T-cell (primary cell): ENCODE measurements at regions not wholly inside any gene's neighbourhood (a gene's known extent, or its start where the extent isn't known, plus 50 kb on each side); places are given as distances from the start of the nearest gene placed in this dataset.

Experiments
- ATAC-seq, 4 experiments: fragments of 200-7000 bp in 3 of 4; fragments of 150-1000 bp in 1 of 4; cut with Tn5 transposase; replicated peaks in 1 of 4; 1 replicate in 3 of 4; 2 replicates in 1 of 4; pipeline ENCODE4 v1.10.0; 2021; ENCODE audit warnings: moderate library complexity in 3 of 4, mild to moderate bottlenecking in 2 of 4, moderate number of reproducible peaks in 1 of 4
- CTCF ChIA-PET, 2 donors: fragments of 300-600 bp; sonication (Branson Sonifier 250); formaldehyde crosslinking; loops; one replicate each; lab custom pipeline; 2022; ENCODE audit warnings: antibody characterized with exemption in 2 of 2; lab: Charles Lee
- POLR2A ChIA-PET, 2 donors: fragments of 300-600 bp; sonication (Branson Sonifier 250); formaldehyde crosslinking; loops; one replicate each; lab custom pipeline; 2022; ENCODE audit warnings: antibody characterized with exemption in 2 of 2; lab: Charles Lee
- DNase-seq, 35 experiments: peaks; one replicate each; pipeline versions ENCODE4 v3.0.0 to v3.0.0-alpha.2; 2013 to 2023
- H3K27ac ChIP-seq: one replicate; pipeline ENCODE4 v1.5.1; 2013; ENCODE audit warnings: low read length
- H3K27me3 ChIP-seq, 2 experiments: replicated peaks in 1 of 2; 1 replicate in 1 of 2; 2 replicates in 1 of 2; pipeline versions ENCODE4 v1.6.1 to v1.7.0; 2013; ENCODE audit warnings: low read length in 1 of 2, mixed read lengths in 1 of 2; ENCODE audit not compliant: control insufficient read depth in 2 of 2, insufficient read depth in 2 of 2; ENCODE audit errors: extremely low read depth in 1 of 2
- H3K36me3 ChIP-seq, 2 donors: 1 replicate in 1 of 2; 2 replicates in 1 of 2; pipeline versions ENCODE4 v1.6.1 to v1.7.0; 2013; ENCODE audit warnings: low read length in 1 of 2; ENCODE audit not compliant: control insufficient read depth in 2 of 2, insufficient read depth in 1 of 2; ENCODE audit errors: extremely low read depth in 1 of 2
- H3K4me1 ChIP-seq, 2 experiments: 1 replicate in 1 of 2; 2 replicates in 1 of 2; pipeline versions ENCODE4 v1.6.1 to v1.7.0; 2013; ENCODE audit warnings: low read length in 2 of 2, mixed read lengths in 1 of 2; ENCODE audit not compliant: insufficient read depth in 2 of 2, control insufficient read depth in 1 of 2; ENCODE audit errors: extremely low read depth in 1 of 2
- H3K4me3 ChIP-seq, 2 donors: 1 replicate in 1 of 2; 2 replicates in 1 of 2; pipeline versions ENCODE4 v1.5.1 to v1.7.0; 2013; ENCODE audit warnings: mild to moderate bottlenecking in 2 of 2, low read length in 1 of 2, moderate library complexity in 1 of 2; ENCODE audit not compliant: control insufficient read depth in 1 of 2; ENCODE audit errors: extremely low read depth in 1 of 2
- H3K9me3 ChIP-seq: 2 replicates; pipeline ENCODE4 v1.7.0; 2013
- H3K27ac Mint-ChIP-seq, 2 donors: one replicate each; pipeline ENCODE4 v1.8.0; 2020 to 2021; ENCODE audit warnings: mild to moderate bottlenecking in 2 of 2, mixed read lengths in 2 of 2
- H3K27me3 Mint-ChIP-seq, 2 donors: one replicate each; pipeline ENCODE4 v1.8.0; 2021 to 2022; ENCODE audit warnings: mixed read lengths in 2 of 2
- H3K36me3 Mint-ChIP-seq: one replicate; pipeline ENCODE4 v1.8.0; 2021; ENCODE audit warnings: mixed read lengths
- H3K4me1 Mint-ChIP-seq, 3 donors: one replicate each; pipeline ENCODE4 v1.8.0; 2020 to 2022; ENCODE audit warnings: mixed read lengths in 3 of 3, mild to moderate bottlenecking in 1 of 3
- H3K4me3 Mint-ChIP-seq, 3 donors: one replicate each; pipeline ENCODE4 v1.8.0; 2020 to 2022; ENCODE audit warnings: mild to moderate bottlenecking in 3 of 3, mixed read lengths in 3 of 3, moderate library complexity in 3 of 3
- H3K9me3 Mint-ChIP-seq, 3 donors: one replicate each; pipeline ENCODE4 v1.8.0; 2020 to 2022; ENCODE audit warnings: mixed read lengths in 3 of 3
- WGBS: methylation state at CpG from one replicate; pipeline ENCODE4 v1.1.5; 2013; ENCODE audit warnings: missing lambda C conversion rate; ENCODE audit not compliant: insufficient coverage; 5-methylcytosine and 5-hydroxymethylcytosine counted together

DNA sequence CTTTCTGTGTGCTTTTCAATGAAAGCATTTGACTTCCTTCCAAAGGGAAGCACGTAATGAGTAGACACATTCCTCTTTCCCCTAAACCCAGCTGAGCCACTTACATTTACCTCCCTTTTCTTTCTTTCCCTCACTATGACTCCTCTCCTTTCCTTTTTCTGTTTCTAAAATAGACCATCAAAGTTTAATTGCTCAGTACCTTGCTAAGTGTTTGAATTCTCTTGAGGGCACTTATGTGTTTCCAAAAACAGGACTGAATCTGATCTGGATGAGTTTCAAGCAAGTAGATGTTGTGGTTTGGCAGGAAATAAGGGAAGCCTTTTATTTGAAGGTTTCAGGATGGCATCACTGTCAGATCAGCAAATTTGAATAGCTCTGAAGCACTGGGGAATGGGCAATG lies 396.2 kb downstream of the REEP3 start:
- H3K4me1 ChIP-seq = no peaks in the 10 kb centered on the region
- H3K4me3 ChIP-seq = no peak overlapping the region
- WGBS = 50% methylated on average over 1 of the region's 1 CpG
- ATAC-seq = no peak
- H3K27me3 ChIP-seq = no peaks in the 10 kb centered on the region
- ChIA-PET CTCF (no interaction called here), POLR2A (no interaction called here)
- Mint-ChIP-seq H3K27ac (no peak overlapping the region), H3K9me3 (no peaks in the 10 kb centered on the region), H3K4me3 (no peak overlapping the region), H3K4me1 (no peaks in the 10 kb centered on the region), H3K36me3 (no peaks in the 10 kb centered on the region), H3K27me3 (peaks cover 14 to 18% of the 10 kb centered on the region in 2 donors)
- H3K27ac ChIP-seq = no peak overlapping the region
- no peak for DNase-seq
- no peaks in the 10 kb centered on the region for H3K9me3 ChIP-seq
- H3K36me3 ChIP-seq = no peaks in the 10 kb centered on the region

- Mint-ChIP-seq H3K27ac (no peak overlapping the region), H3K4me3 (no peak overlapping the region), H3K36me3 (no peaks in the 10 kb centered on the region), H3K4me1 (no peaks in the 10 kb centered on the region), H3K27me3 (peaks cover 6 to 16% of the 10 kb centered on the region in 2 donors), H3K9me3 (no peaks in the 10 kb centered on the region)
- no peak overlapping the region for H3K4me3 ChIP-seq
- 95% methylated on average over 3 of the region's 6 CpGs for WGBS
- ChIA-PET CTCF (no interaction called here), POLR2A (no interaction called here)
- no peaks in the 10 kb centered on the region for H3K4me1 ChIP-seq
- H3K27me3 ChIP-seq = no peaks in the 10 kb centered on the region
- H3K27ac ChIP-seq = no peak overlapping the region
- H3K36me3 ChIP-seq = no peaks in the 10 kb centered on the region
- no peak for DNase-seq
- H3K9me3 ChIP-seq = no peaks in the 10 kb centered on the region
- ATAC-seq = no peak
Observed at GRCh38 chr10:63919575-63920279, 398.5 kb downstream of the REEP3 start.

DNA sequence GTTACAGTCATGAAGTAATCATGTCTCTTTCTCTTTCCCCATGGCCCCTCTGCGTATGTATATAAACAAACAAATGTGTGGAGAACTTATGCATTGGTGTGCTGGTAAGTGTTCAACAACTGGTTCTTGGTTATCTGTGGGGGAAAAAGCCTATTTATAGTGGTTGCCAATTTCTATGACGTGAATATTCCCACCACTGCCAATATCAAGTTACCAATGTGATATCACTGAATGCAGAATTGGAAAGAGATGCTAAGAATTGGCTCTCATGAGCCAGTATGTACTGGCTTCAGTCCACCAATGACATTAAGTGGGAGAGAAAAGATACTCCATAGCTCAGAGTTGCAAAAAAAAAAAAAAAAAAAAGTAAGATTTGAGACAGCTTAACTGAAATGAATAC lies 399.7 kb downstream of the REEP3 start:
- no peaks in the 10 kb centered on the region for H3K9me3 Mint-ChIP-seq
- no peak overlapping the region for H3K27ac Mint-ChIP-seq
- DNase-seq (no peak), ATAC-seq (no peak)
- H3K4me1 Mint-ChIP-seq = no peaks in the 10 kb centered on the region
- Histone ChIP-seq H3K36me3 (no peaks in the 10 kb centered on the region), H3K9me3 (no peaks in the 10 kb centered on the region), H3K27ac (no peak overlapping the region), H3K4me3 (no peak overlapping the region), H3K4me1 (no peaks in the 10 kb centered on the region), H3K27me3 (no peaks in the 10 kb centered on the region)
- ChIA-PET POLR2A (no interaction called here), CTCF (interaction anchor here in 1 of 2 donors (0.6 kb wide), 1 partner anchor 412 kb away, joined by 5 read pairs; no protein-coding TSS in a partner anchor)
- no peak overlapping the region for H3K4me3 Mint-ChIP-seq
- H3K27me3 Mint-ChIP-seq = peaks cover 6 to 16% of the 10 kb centered on the region in 2 donors
- no peaks in the 10 kb centered on the region for H3K36me3 Mint-ChIP-seq
- WGBS = no CpG with 5 or more reads among the region's 2 CpGs

DNA sequence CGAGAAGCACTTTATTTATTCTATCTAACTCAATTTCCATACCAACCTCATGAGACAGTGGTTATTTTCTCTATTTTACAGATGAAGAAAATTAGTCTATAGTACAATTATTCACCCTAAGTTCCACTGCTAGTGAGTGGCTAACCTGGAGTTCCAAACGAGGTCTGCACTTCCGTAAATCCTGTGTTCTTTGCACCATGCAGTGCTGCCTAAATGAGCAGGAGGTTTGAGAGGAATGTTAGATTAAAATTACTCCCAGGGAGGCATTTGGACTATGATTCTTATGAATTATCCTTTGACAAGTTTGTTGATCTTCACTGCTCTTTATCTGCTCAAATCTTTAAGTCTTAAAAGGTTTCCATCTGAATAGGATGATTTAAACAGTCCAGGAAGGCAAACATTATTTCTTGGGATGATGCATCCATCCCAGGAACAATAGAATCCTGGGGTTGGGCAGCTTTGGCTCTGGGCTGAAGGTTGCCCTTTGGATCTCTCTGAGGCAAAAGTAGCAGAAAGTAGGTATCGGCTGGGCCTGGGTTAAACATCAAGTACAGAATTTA lies 400.8 kb downstream of the REEP3 start:
- peaks cover 6 to 16% of the 10 kb centered on the region in 2 donors for H3K27me3 Mint-ChIP-seq

GRCh38 chr10:63922468-63923284 lies 401.5 kb downstream of the REEP3 start:
- Mint-ChIP-seq H3K4me1 (no peaks in the 10 kb centered on the region), H3K4me3 (no peak overlapping the region), H3K36me3 (no peaks in the 10 kb centered on the region), H3K27ac (no peak overlapping the region), H3K9me3 (no peaks in the 10 kb centered on the region), H3K27me3 (peaks cover 6 to 16% of the 10 kb centered on the region in 2 donors)
- Histone ChIP-seq H3K4me3 (no peak overlapping the region), H3K27ac (no peak overlapping the region), H3K36me3 (no peaks in the 10 kb centered on the region), H3K4me1 (no peaks in the 10 kb centered on the region), H3K9me3 (no peaks in the 10 kb centered on the region), H3K27me3 (no peaks in the 10 kb centered on the region)
- no CpG with 5 or more reads among the region's 6 CpGs for WGBS
- no peak for ATAC-seq
- no peak for DNase-seq
- ChIA-PET POLR2A (no interaction called here), CTCF (no interaction called here)

More for the DNA sequence above, 400.8 kb downstream of the REEP3 start:
- Mint-ChIP-seq H3K36me3 (no peaks in the 10 kb centered on the region), H3K4me1 (no peaks in the 10 kb centered on the region), H3K27ac (no peak overlapping the region), H3K9me3 (no peaks in the 10 kb centered on the region), H3K4me3 (no peak overlapping the region)
- Histone ChIP-seq H3K4me1 (no peaks in the 10 kb centered on the region), H3K27ac (no peak overlapping the region), H3K36me3 (no peaks in the 10 kb centered on the region), H3K4me3 (no peak overlapping the region), H3K9me3 (no peaks in the 10 kb centered on the region), H3K27me3 (no peaks in the 10 kb centered on the region)
- ChIA-PET POLR2A (no interaction called here), CTCF (no interaction called here)
- 71% methylated on average over 1 of the region's 4 CpGs for WGBS
- no peak for DNase-seq
- no peak for ATAC-seq

DNA sequence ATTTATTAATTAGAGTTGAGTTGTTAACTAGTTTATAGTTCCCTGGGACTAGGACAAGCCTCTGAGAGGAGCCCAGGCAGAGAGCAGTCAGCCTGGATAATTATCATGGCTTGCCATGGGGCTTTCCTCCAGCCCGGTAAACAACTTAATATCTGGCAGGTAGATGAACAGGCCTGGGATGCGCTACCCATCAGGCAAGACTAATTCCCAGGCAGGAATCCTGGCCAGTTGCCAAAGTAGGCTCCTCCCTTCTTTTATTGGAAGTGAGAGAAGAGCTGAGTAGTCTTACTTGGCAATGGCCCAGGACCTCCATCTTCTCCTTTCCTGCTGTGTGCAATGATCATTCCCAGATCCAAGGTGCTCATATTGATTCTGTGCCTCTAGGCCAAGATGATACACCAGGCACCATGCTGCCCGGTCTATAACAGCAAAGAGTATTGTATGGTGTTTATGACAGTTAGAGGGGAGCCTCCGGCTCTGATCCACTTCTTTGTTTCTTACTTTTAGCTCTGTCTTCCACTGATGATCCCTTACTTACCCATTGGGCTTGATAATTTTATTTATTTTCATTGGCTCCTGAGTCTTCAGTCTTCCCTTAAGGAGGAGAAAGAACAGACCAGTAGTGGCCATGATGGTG lies 408.7 kb downstream of the REEP3 start:
- ATAC-seq (no peak), DNase-seq (no peak)
- CTCF ChIA-PET = no interaction called here
- H3K36me3 ChIP-seq = no peaks in the 10 kb centered on the region
- H3K27me3 ChIP-seq = peaks cover 0 to 3% of the 10 kb centered on the region in 2 experiments
- Mint-ChIP-seq H3K9me3 (no peaks in the 10 kb centered on the region), H3K27me3 (peaks cover 4 to 6% of the 10 kb centered on the region in 2 donors), H3K4me1 (no peaks in the 10 kb centered on the region), H3K4me3 (no peak overlapping the region), H3K36me3 (no peaks in the 10 kb centered on the region), H3K27ac (no peak overlapping the region)
- POLR2A ChIA-PET = no interaction called here
- no peak overlapping the region for H3K4me3 ChIP-seq
- H3K9me3 ChIP-seq = no peaks in the 10 kb centered on the region
- WGBS = 80% methylated on average over 1 of the region's 4 CpGs
- H3K27ac ChIP-seq = no peak overlapping the region
- no peaks in the 10 kb centered on the region for H3K4me1 ChIP-seq
